Peyer's patch (tissue), 4 donors: ENCODE measurements at regions not wholly inside any gene's neighbourhood (a gene's known extent, or its start where the extent isn't known, plus 50 kb on each side); places are given as distances from the start of the nearest gene placed in this dataset.

Experiments
- POLR2A ChIP-seq, 2 donors: fragments of 450-650 bp; IDR thresholded peaks; one replicate each; pipeline ENCODE4 v1.5.1; 2017; ENCODE audit warnings: antibody characterized with exemption in 2 of 2, mild to moderate bottlenecking in 2 of 2, moderate library complexity in 2 of 2
- TF ChIP-seq, protein P1 (sequence below), 6 experiments: fragments of 450-650 bp in 4 of 6; fragments of 200-600 bp in 2 of 6; sonication (generic) in 1 of 6; IDR thresholded peaks; one replicate each; pipeline ENCODE4 v1.5.1; 2017 to 2019; ENCODE audit warnings: antibody characterized with exemption in 6 of 6, mild to moderate bottlenecking in 3 of 6, moderate library complexity in 1 of 6

DNA sequence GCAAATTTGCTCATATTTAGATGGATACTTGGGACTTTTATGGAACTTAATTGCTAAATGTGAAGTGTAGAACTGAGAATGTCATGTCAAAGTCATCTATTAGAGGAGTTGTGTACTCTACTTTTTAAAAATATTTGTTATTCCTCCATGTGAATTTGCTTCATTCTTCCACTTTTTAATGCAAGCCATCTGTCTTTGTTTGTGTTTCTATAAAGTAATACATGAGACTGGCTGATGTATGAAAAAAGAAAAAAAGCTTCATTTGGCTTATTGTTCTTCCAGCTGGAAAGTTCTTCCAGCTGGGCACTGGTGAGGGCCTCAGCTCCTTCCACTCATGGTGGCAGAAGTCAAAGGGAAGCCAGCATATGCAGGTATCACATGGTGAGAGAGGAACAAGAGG lies 114.6 kb upstream of the GRID2 start:
- TF ChIP-seq, protein P1, sequence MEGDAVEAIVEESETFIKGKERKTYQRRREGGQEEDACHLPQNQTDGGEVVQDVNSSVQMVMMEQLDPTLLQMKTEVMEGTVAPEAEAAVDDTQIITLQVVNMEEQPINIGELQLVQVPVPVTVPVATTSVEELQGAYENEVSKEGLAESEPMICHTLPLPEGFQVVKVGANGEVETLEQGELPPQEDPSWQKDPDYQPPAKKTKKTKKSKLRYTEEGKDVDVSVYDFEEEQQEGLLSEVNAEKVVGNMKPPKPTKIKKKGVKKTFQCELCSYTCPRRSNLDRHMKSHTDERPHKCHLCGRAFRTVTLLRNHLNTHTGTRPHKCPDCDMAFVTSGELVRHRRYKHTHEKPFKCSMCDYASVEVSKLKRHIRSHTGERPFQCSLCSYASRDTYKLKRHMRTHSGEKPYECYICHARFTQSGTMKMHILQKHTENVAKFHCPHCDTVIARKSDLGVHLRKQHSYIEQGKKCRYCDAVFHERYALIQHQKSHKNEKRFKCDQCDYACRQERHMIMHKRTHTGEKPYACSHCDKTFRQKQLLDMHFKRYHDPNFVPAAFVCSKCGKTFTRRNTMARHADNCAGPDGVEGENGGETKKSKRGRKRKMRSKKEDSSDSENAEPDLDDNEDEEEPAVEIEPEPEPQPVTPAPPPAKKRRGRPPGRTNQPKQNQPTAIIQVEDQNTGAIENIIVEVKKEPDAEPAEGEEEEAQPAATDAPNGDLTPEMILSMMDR (IDR thresholded peaks at IDR 0.05): no peak
- no peak for TF ChIP-seq POLR2A (IDR thresholded peaks at IDR 0.05)
